DMS 273 treated with DMSO at 0.1 percent for 48 hours (cell line): ENCODE measurements at regions not wholly inside any gene's neighbourhood (a gene's known extent, or its start where the extent isn't known, plus 50 kb on each side); places are given as distances from the start of the nearest gene placed in this dataset.

Experiments
- DNase-seq: peaks from one replicate; lab custom pipeline; 2025; lab: John Stamatoyannopoulos, UW

DNA sequence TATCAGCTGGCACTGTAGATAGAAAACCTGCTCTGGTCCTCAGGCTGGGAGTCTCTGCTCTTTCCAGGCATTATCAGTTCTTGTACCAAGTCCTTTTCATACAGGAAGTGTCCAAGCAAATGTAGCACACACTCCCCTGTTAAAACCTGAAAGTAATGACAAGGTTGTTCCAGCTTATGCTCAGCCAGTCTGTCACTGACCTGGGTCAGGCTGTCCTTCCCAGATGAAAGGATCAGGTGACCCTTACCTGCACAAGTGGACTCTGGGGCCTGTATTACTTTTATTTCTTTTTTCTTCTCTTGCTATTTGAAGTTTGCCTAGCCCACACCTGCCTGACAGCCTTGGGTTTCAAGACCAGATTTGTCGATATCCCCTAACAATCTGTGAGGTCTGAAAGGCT, 156.3 kb upstream of the SESN3 start:
- no peak for DNase-seq

DNA sequence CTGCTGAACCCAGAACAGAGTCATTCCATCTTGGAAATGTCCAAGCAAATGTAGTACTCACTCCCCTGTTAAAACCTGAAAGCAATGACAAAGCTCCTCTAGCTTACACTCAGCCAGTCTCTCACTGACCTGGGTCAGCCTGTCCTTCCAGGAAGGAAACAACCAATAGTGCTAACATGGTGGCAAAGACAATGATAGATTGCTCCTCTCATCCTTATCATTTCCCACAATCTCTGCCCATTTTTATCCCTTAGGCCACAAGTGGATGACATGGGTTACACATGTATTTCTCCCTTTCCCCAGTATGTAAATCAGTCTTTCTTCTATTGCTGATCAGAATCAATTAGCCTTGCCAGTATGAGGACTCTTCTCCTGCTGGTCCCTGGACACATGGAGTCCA, 154.6 kb upstream of the SESN3 start:
- DNase-seq, result no peak

DNA sequence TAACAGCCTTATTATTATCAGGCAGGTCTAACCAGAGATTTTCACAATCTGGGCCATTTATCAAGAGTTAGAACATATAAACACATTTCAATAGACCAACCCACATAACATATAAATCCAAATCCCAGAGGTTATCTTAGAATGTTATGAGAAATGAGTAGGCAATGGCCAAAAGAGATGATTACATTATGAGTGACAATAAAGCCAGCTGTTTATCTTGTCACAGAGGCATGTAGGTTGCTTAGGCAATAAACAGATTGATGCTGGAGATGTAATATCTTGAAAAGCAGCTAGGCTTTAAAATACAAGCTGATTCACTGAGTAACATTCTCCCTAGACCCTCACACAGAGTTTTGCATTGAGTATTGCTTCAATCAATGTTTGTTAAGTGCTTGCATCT, 148.5 kb upstream of the SESN3 start:
- no peak for DNase-seq

DNA sequence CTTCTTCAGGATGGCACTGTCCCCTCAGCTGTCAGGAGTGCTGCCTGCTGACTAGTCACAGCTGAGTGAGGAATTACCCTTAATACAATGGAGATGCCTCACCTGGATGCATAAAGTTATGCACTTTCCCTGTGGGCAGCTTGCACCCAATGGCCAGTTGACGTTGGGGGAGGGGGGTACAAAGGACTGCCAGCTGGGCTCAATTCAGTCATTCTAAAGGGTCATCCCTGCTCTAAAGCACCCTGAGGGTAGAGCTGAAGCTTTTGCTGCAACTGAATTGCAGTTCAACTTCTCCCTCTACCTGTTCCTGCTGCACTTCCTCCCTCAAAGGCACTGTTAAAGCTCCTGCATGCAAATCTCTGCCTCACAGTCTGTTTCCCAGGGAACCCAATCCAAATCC, 147.8 kb upstream of the SESN3 start:
- DNase-seq, result no peak

DNA sequence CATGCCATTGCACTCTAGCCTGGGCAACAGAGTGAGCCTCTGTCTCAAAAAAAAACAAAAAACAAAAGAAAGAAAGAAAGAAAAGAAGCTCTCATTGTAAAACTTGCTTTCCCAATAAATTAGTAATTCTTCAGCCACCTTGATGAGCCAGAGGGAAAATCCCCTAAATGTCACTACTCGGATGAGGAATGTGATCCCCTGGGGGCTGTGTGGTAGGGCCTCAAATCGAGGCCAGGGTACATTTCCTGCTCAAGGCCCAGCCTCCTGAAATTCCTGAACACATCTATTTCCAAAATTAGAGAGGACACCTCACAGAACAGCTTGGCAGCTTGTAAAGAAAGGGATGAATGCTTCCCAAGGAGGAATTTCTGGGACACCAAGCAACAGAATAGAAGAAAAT, 147.1 kb upstream of the SESN3 start:
- no peak for DNase-seq

DNA sequence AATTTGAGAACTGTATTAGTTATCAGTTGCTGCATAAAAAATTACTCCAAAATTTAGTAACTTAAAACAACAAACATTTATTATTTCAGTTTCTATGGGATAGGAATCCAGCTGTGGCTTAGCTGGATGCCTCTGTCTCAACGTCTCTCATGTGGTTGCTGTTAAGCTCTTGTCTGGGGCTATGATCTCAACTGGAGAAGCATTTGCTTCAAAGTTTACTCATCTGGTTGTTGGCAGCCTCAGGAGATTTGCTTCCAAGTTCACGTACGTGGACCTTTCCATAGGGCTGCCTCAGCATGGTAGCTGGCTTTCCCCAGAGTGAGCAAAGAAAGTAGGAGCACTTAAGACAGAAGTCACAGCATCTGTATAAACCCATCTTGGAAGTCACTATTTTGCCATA, 144.9 kb upstream of the SESN3 start:
- DNase-seq, result no peak

DNA sequence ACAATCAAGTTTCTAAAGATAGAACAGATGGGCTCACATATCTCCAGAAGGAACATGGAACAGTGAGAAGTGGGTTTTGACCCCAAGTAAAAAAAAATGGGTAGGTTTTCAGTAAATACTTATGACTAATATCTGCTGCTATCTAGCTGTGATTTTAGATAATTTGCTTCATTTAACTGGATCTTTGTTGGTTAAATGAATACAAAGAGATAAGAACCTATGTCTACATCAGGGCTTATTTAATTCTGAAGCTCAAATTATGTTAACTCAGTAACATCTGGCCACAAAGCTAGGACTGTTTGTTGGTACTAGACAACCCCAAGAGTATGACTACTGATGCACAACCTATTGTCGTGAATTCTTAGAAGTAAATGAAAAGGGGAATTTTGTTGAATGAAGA, 144.4 kb upstream of the SESN3 start:
- no peak for DNase-seq

DNA sequence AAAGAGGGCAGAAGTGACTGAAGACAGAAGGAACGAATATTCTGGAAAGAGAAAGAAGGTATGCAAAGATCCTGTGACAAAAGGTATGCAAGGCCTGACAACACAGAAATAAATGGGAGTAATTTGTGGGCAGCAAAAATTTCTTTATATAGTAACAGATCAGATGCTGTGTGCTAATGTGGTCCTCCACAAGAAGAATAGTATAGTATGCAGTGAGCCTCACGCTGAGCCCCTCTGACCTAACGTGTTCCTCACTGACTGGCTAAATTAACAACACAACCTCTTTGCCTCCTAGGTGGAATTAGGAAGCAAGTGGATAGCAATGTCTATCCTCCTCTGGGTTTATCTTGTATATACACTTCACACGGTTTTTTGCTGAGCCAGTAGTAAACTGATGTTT, 143.1 kb upstream of the SESN3 start:
- DNase-seq, result no peak

DNA sequence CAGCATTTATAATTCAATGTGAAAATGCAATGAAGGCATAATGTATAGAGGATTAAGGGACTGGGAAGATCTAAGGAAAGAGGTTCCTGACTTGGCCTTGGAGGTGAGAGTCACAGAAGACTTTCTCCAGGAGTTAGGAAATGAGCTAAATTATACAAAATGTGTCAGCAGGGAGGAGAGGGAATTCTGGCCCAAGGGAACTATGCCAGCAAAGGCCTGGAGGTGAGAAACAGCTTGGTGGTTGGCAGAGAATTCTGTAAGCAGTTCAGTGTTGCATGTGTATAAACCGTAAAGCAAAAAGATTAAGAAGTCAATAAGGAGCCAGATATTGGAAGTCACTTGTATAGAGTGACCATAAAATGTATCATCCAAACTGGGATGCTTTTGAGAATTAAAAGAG, 142.2 kb upstream of the SESN3 start:
- DNase-seq, result no peak

DNA sequence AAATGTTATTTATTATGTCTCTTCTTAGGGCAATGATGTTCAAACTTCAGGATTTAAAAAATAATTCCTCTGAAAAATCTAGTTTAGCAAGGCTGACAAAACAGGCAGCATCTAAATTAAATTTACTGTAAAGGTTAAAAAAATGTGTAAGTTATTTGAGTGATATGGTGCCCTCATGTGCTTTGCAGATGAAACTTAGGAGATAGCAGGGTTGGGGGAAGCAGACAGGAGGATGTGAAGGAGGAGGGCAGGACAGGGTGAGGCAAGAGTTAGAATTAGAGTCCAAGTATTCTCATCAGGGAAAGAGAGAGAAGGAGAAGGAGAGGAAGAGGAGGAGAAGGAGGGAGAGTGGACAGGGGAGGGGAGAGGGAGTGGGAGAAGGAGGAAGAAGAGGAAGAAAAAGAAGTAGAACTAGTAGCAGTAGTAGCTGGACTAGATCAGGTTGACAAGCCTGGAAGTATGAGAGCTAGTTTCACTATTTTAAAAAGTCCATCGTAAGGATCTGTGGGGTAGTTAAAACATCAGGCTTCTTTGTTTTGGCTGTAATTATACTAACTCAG, 141.2 kb upstream of the SESN3 start:
- no peak for DNase-seq

DNA sequence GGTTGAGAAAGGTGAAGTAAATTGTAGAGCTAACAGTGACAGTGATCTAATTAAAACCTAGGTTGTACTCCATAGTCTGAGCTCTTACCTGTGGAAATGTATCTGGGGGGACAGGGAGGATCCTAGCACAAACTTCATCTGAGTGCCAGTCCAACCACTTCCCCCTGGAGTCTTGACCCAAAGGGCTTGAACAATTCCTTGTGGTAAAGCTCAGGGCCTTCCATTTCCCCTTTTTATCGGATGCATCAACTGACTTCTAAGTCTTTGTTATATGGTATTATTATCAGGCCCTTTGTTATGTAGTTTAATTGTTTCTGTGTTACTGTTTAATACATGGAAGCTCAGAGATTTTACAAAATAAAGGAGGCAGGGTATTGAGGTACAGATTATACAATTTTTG, 140.2 kb upstream of the SESN3 start:
- no peak for DNase-seq

DNA sequence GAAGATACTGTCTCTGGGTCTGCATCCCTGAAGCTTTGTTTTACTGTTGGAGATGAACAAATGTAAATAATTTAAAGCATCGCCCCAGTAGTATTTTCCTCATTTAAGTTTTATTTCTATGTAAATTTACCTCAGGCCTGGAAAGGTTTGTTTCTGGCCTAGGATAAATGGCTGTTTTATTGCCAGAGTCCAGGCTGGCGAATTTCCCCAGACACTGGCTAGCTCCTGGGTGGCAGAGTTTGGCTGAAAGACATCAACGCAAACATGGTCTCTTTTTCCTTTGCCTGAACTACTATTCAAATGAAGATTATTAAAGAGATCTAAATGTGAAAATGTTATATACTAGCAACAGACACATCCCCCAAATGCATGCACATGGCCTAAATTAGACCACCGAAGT, 136.7 kb upstream of the SESN3 start:
- no peak for DNase-seq

DNA sequence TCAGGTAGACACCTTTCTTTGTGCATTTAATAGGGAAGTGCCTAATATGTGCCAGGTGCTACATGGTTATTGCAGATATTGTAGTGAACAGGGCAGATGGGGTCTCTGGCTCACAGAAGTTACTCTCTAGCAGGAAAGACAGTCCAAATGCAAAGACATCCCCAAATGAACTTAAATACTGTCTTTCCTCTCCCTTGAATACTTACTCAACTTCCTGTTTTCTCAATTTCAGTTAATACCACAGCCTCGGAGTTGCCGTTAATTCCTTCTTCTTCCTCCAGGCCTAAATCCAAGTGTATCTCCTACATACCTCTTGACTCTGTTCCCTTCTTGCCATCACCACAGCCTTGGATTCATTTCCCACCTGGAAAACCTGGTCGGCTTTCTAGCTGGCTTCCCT, 134.3 kb upstream of the SESN3 start:
- DNase-seq, result no peak

DNA sequence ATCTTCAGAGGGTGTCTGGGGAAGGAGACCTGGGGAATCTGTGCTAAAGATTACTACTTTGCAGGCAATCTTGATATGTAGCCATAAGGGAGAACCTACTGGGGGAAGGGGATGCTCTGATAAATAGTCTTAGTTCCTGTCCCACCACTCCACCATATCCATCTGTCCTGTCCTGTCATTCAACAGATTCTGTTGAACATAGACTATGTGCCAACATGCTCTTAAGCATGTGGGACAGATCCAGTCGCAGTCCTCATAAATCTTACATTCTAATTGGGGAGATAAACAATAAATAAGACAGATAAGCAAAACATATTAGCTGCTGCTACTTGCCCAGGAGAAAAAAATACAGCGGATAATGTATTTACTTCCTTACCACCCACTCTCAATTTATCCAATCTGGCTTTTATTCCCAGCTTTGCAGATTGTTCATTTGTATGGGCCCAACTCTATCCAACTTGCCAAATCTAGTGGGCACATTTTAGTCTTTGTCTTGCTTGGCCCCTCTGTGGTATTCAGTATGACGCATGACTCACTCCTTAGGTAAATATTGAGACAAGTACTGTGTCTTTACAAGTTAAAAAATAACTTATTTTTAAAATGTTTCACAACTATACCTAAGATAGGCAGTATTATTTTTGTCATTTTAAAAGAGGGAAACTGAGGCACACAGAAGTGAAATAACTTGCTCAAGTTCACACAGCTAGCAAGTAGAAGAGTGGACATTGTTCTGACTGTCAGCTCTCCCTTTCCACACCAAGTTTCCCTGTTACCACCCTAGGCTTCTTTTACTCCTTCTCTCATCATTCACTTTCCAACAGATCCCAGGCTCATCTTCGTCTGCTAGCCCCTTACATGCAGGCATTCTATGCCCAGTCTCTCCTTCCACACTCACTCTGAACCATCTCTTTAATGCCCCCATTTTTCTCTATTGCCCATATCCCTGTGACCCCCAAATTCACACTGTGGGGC, 133.6 kb upstream of the SESN3 start:
- DNase-seq, result no peak

DNA sequence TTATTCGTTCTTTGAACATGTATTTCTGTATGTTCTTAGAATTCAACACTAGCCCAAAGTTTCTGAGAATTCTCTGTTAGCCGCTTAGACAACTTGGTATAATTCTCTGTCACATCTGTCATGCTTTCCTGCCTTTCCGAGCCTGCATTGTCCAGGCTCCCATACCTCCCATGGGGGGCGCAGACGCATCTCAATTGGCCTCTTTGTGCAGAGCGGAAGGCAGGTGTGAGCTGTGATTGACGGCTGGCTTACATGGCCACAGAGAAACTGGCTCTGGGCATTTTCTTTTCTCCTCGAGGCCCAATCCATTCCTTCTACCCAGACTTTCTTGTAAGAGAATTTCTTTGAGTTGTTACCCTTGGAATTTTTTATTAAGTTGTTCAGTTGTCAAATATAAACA, 132.7 kb upstream of the SESN3 start:
- no peak for DNase-seq

DNA sequence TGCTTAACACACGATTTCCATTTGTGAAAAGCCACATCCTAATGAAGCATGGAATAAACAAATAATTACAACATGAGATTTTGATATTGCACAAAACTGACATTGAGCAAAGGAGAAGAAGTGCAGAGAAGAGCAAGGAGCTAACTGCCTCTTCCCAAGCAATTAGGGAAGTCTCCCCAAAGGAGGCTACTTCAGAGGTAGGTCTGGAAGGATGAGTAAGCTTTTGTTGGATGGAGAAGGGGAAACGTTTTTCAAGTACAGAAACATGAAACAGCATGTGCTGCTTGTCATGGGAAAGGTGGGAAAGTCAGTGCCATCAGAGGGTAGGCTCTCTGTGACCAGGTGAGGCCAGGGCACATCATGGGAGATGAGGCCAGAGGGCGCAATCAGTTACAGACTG, 132.2 kb upstream of the SESN3 start:
- no peak for DNase-seq

DNA sequence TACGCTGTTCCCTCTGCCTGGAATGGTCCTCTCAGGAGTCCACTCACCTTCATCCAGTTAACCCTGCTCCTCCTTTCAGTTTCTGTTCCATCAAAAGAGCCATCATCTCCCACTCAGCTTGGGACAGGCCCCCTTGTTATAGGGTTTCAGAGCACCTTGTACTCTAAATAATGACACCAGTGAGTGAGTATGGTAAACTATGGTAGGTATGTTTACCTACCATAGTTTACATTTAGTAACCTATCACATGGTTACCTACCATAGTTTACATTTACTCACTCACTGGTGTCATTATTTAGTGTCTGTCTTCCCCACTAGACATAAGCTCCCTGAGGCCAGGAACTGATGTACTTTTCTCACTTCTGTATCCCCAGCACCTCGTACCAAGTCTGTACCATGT, 130.2 kb upstream of the SESN3 start:
- DNase-seq, result no peak

DNA sequence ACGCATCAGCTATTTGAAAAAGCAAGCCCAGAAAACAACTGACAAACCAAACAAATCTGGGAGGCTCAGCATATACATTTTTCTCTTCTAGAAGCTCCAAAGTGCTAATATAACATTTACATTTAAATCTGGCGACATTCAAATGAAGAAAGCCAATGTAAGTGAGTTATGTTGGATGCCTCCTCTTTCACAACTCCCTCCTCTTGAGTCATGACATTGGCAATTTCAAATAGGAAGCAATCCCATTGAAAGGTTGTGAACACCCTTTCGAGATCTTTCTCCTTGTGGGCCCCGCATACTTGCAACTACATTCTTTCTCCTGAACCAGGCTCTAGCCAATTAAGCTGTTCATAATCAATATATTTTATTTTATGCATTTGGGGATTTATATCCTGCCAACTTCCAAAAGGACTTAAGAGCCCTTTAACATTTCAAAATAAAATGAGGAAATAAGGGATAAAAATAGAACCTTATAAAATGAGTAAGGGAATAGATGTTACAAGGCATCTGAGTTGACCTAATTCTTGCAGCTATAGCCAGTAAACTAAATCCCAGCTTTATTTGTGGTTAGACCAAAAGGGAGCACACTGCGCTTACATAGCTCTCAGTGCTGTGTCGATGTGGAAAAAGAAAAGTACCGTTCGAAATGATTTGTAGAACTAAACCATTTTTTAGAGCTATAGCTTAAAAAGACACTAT, 129.5 kb upstream of the SESN3 start:
- no peak for DNase-seq

DNA sequence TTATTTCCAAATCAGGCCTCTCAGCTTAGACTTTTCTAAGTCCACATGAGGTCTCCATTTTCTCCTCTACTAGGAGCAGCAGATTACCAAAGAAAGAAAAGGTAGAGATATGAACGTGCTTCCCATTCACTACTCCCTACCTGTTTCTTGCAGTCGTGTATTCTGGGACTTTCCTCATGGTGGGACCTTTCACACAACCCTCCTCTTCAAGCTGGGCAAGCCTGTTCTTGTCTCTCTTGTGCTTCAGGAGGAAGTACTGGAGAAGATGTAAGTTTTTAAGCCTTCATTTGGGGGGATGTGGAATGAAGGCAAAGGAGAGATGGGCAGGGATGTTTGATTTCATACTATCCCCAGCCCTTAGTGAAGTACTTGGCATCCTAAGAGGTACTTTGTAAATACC, 128.8 kb upstream of the SESN3 start:
- DNase-seq, result no peak

DNA sequence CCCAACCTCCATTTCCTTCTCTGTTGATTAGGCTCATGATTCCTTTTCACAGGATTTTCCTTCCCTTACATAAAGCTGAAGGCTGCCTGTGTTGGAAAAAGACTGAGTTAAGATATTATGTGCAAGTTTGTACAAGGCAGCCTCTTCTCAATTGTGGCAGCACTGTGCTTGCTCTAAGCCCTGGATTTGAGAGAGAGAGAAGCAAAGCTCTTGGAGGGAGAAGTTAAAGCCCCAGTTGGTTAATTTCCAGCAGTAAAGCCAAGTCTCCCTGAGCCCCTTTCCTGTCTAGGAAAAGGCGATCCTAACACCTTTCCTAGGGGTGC, 128.3 kb upstream of the SESN3 start:
- no peak for DNase-seq

DNA sequence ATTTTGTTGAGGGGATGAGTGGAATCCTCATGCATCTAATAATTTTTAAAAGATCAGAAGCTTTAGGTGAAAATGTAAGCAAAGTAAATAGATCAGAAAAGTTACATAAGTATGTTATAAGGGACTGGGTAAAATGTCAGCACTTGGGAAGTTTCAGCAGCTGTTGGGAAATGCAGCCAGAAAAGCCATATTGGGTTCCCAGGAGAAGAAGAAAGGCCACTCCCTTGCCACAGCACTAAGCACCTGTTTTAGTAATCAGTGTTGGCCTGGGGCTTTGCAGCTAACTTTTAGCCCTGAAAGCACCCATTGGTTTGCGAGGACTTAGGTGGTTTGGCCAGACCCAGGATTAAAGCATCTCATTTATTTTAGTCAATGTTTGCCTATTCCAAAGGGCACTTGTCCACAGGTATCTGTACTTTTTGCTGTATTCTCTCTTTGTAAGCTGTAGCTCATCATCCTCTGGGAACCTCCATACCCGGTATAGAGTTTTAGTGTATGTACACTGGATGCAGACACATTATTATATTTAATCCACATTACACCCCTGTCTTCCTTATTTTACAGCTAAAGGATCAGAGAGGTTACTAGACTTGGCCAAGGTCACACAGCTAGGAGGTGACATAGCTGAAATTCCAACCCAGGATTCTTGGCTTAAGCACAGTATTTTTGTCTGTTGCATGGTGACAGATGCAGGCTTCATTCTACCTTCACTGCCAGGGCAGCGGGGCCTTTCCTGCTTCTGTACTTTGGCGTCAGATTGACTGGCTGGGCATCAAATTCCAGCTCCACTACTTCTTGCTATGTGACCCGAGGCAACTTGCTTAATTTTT, 127.7 kb upstream of the SESN3 start:
- peak; percentile 8 for DNase-seq

DNA sequence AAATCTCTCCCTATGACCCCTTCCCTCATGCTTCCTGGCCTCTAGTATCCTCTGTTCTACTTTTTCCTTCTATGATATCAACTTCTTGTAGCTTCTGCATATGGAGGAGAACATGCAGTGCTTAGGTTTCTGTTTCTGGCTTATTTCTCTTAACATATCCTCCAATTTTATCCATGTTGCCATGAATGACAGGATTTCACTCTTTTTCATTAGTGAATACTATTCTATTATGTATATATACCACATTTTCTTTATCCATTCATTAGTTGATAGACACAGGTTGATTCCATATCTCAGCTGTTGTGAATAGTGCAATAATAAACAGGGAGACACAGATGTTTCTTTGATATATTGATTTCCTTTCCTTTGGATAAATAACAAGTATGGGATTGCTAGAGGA, 123.3 kb upstream of the SESN3 start:
- DNase-seq, result no peak

DNA sequence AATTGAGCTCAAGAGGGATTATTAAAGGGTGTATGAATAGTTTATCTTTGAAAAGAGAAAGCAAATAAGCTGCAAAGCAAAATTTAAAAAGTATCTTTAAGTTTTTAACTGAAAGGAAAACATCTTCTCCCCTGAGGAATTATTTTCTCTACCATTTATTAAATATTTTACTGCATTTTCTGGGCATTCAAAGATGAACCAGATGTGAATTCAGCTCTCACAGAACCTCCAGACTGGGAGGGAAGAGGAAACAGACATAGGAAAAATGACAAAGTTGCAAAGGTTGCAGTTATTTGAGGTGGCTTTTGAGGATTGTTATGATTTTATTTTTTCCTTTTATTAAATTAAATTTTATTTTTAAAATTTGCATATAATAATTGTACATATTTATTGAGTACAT, 122.7 kb upstream of the SESN3 start:
- no peak for DNase-seq
